Peyer's patch (tissue), 4 donors: ENCODE measurements at regions not wholly inside any gene's neighbourhood (a gene's known extent, or its start where the extent isn't known, plus 50 kb on each side); places are given as distances from the start of the nearest gene placed in this dataset.

Source experiments
- DNase-seq, 3 donors: peaks; one replicate each; pipeline ENCODE4 v3.0.0-alpha.2; 2017 to 2019
- H3K27ac ChIP-seq, 4 donors: fragments of 200-600 bp; sonication (generic); one replicate each; pipeline ENCODE4 v1.5.1; 2016 to 2019
- H3K27me3 ChIP-seq, 2 donors: fragments of 200-600 bp; sonication (generic); one replicate each; pipeline ENCODE4 v1.5.1; 2019
- H3K36me3 ChIP-seq, 3 donors: fragments of 200-600 bp; sonication (generic); one replicate each; pipeline ENCODE4 v1.5.1; 2016 to 2019
- H3K4me1 ChIP-seq, 4 donors: fragments of 200-600 bp; sonication (generic); one replicate each; pipeline ENCODE4 v1.5.1; 2016 to 2019
- H3K4me3 ChIP-seq, 4 donors: fragments of 200-600 bp; sonication (generic); 1 replicate in 3 of 4; 2 replicates in 1 of 4; pipeline ENCODE4 v1.5.1; 2016 to 2019; ENCODE audit warnings: mild to moderate bottlenecking in 1 of 4
- H3K9me3 ChIP-seq, 4 donors: fragments of 200-600 bp; sonication (generic); one replicate each; pipeline ENCODE4 v1.5.1; 2016 to 2019; ENCODE audit warnings: mild to moderate bottlenecking in 1 of 4
- POLR2A ChIP-seq, 2 donors: fragments of 450-650 bp; IDR thresholded peaks; one replicate each; pipeline ENCODE4 v1.5.1; 2017; ENCODE audit warnings: antibody characterized with exemption in 2 of 2, mild to moderate bottlenecking in 2 of 2, moderate library complexity in 2 of 2
- TF ChIP-seq, protein P1 (sequence below), 6 experiments: fragments of 450-650 bp in 4 of 6; fragments of 200-600 bp in 2 of 6; sonication (generic) in 1 of 6; IDR thresholded peaks; one replicate each; pipeline ENCODE4 v1.5.1; 2017 to 2019; ENCODE audit warnings: antibody characterized with exemption in 6 of 6, mild to moderate bottlenecking in 3 of 6, moderate library complexity in 1 of 6

DNA sequence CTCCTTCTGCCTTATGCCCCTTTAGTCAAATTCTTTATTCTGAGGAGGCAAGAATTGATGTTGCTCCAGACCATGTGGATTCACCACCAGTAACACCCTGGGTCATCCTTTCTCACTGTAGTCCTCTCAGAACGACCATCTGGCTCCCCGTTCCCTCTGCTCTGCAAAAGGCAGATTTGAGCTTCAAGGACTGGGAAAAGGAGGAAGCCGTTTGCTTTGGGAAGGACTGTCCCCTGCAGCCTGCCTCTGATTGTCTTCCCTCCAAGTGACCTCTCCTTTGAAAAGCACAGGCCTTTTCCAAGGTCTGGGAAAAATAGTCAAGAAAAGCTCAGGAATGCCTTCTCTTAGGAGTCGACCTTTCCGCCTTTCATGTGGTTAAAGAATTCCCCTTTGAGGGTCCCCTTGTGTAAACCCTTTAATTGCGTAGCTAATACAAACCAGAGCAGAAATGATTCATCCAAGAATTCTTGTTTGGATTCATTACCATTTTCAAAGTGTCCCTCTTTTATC lies 130.1 kb upstream of the COPS8 start:
- DNase-seq: peak in 1 of 3 donors; percentile 6
- Histone ChIP-seq H3K4me1 (no peaks in the 10 kb centered on the region), H3K36me3 (no peaks in the 10 kb centered on the region), H3K4me3 (no peak overlapping the region), H3K9me3 (no peaks in the 10 kb centered on the region), H3K27me3 (no peaks in the 10 kb centered on the region), H3K27ac (no peak overlapping the region)
- TF ChIP-seq POLR2A (IDR thresholded peaks at IDR 0.05): no peak
- TF ChIP-seq, protein P1, sequence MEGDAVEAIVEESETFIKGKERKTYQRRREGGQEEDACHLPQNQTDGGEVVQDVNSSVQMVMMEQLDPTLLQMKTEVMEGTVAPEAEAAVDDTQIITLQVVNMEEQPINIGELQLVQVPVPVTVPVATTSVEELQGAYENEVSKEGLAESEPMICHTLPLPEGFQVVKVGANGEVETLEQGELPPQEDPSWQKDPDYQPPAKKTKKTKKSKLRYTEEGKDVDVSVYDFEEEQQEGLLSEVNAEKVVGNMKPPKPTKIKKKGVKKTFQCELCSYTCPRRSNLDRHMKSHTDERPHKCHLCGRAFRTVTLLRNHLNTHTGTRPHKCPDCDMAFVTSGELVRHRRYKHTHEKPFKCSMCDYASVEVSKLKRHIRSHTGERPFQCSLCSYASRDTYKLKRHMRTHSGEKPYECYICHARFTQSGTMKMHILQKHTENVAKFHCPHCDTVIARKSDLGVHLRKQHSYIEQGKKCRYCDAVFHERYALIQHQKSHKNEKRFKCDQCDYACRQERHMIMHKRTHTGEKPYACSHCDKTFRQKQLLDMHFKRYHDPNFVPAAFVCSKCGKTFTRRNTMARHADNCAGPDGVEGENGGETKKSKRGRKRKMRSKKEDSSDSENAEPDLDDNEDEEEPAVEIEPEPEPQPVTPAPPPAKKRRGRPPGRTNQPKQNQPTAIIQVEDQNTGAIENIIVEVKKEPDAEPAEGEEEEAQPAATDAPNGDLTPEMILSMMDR (IDR thresholded peaks at IDR 0.05): no peak

DNA sequence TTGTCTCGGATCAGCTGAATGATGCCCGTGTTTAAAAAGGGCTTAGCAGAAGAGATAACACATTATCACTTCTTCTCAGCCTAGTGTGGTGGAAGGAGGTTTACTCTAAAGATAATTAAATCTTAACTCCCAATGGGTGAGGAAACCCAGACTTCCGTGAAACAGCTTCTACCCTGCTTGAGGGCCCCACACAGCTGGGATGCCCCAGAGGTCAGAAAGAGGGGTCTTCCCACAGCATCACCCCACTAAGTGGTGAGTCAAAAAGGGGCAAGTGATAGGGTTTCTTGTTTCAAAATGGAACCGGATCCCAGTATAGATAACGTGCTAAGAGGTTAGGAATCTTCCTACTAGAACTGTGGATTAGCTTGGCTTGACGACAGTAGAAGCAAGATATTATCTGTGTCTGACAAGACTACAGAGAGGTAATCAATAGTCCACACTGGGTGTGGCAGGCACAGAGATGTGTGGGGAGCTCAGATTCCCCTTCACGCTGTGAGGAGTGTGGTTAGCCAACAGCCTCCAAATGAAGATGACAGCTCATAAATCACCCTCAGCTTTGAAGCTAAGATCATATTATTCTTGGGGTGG lies 129.6 kb upstream of the COPS8 start:
- TF ChIP-seq, protein P1 (IDR thresholded peaks at IDR 0.05): no peak
- TF ChIP-seq POLR2A (IDR thresholded peaks at IDR 0.05): no peak
- no peaks in the 10 kb centered on the region for H3K27me3 ChIP-seq
- DNase-seq: peak in 1 of 3 donors; percentile 18
- no peaks in the 10 kb centered on the region for H3K36me3 ChIP-seq
- no peaks in the 10 kb centered on the region for H3K4me1 ChIP-seq
- no peak overlapping the region for H3K4me3 ChIP-seq
- H3K9me3 ChIP-seq: no peaks in the 10 kb centered on the region
- H3K27ac ChIP-seq: no peak overlapping the region

DNA sequence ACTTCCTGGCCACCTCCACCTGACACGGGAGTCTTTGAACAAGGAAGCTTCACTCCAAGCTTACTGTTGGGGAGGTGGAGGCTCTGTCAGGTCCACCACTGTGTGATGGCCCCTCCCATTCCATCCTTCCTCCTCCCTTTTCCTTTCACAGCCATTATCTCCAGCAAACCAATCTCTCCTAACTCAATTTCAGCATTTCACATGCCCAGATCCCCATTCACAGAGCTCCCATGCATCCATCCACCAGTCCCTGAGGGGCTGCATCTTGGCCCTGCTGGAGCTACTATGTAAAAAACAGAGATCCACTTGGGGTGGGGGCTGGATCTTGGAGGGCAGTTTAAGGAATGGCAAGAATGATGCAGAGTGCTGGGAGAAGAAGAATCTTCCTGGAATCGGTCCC lies 129.0 kb upstream of the COPS8 start:
- H3K27ac ChIP-seq: no peak overlapping the region
- H3K9me3 ChIP-seq: no peaks in the 10 kb centered on the region
- H3K27me3 ChIP-seq: no peaks in the 10 kb centered on the region
- TF ChIP-seq, protein P1 (IDR thresholded peaks at IDR 0.05): no peak
- no peak for TF ChIP-seq POLR2A (IDR thresholded peaks at IDR 0.05)
- H3K4me1 ChIP-seq: no peaks in the 10 kb centered on the region
- DNase-seq: no peak
- H3K4me3 ChIP-seq: no peak overlapping the region
- H3K36me3 ChIP-seq: no peaks in the 10 kb centered on the region

DNA sequence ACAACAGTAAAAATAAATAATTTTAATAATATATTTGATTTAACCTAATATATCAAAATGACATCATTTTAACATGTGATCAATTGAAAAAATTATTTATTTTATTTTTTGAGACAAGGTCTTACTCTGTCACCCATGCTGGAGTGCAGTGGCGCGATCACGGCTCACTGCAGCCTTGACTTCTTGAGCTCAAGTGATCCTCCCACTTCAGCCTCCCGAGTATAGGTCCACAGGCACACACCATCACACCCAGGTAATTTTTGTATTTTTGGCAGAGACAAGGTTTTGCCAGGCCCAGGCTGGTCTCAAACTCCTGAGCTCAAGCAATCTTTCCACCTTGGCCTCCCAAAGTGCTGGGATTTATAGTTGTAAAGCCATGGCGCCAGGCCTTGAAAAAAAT lies 126.7 kb upstream of the COPS8 start:
- peak in 1 of 3 donors; percentile 10 for DNase-seq
- Histone ChIP-seq H3K9me3 (no peaks in the 10 kb centered on the region), H3K4me1 (no peaks in the 10 kb centered on the region), H3K27me3 (no peaks in the 10 kb centered on the region), H3K27ac (no peak overlapping the region), H3K4me3 (no peak overlapping the region), H3K36me3 (no peaks in the 10 kb centered on the region)
- TF ChIP-seq, protein P1 (IDR thresholded peaks at IDR 0.05): no peak
- no peak for TF ChIP-seq POLR2A (IDR thresholded peaks at IDR 0.05)

DNA sequence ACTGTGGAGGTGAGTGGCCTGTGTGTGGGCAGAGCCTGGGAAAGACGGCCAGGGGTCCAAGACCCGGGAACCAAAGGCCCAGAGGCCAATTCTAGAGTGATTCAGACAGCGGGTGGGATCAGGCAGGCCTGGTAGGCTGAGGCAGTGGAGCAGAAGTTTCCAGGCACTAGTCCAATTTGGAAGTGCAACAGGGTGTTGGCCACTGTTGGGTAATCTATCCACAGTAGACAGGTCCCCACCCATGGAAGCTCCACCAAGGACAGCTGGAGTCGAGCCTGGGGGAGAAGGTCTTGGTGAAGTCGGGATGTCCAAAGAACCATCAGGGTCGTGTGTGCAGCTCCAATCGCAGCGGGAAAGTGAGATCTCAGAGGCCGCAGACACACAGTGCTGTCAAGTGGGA lies 125.8 kb upstream of the COPS8 start:
- Histone ChIP-seq H3K4me3 (no peak overlapping the region), H3K36me3 (no peaks in the 10 kb centered on the region), H3K4me1 (no peaks in the 10 kb centered on the region), H3K9me3 (no peaks in the 10 kb centered on the region), H3K27ac (no peak overlapping the region), H3K27me3 (no peaks in the 10 kb centered on the region)
- TF ChIP-seq POLR2A (IDR thresholded peaks at IDR 0.05): no peak
- TF ChIP-seq, protein P1 (IDR thresholded peaks at IDR 0.05): no peak
- peak in 1 of 3 donors; percentile 49 for DNase-seq
